ENCODE measurements at regions not wholly inside any gene's neighbourhood (a gene's known extent, or its start where the extent isn't known, plus 50 kb on each side); places are given as distances from the start of the nearest gene placed in this dataset.
"Not testable (repeated sequence)": the region's sequence is repeated elsewhere in the genome, so short reads cannot be mapped to it uniquely, and the experiment has no call there.

- ATAC-seq = no peak
- TF ChIP-seq ZFP30 (CRISPR knock-in tag; IDR thresholded peaks at IDR 0.05) = no peak
- TF ChIP-seq TOX (CRISPR knock-in tag; IDR thresholded peaks at IDR 0.05; ENCODE audit: borderline replicate concordance) = no peak
- no peak for TF ChIP-seq ZNF8 (CRISPR knock-in tag; IDR thresholded peaks at IDR 0.05)
- TF ChIP-seq CREB5 (CRISPR knock-in tag; IDR thresholded peaks at IDR 0.05; ENCODE audit: low read depth) = no peak
- TF ChIP-seq CSDC2 (CRISPR knock-in tag; IDR thresholded peaks at IDR 0.05) = no peak
- no peak for TF ChIP-seq ZFP3 (CRISPR knock-in tag; IDR thresholded peaks at IDR 0.05)
- TF ChIP-seq, protein P1, sequence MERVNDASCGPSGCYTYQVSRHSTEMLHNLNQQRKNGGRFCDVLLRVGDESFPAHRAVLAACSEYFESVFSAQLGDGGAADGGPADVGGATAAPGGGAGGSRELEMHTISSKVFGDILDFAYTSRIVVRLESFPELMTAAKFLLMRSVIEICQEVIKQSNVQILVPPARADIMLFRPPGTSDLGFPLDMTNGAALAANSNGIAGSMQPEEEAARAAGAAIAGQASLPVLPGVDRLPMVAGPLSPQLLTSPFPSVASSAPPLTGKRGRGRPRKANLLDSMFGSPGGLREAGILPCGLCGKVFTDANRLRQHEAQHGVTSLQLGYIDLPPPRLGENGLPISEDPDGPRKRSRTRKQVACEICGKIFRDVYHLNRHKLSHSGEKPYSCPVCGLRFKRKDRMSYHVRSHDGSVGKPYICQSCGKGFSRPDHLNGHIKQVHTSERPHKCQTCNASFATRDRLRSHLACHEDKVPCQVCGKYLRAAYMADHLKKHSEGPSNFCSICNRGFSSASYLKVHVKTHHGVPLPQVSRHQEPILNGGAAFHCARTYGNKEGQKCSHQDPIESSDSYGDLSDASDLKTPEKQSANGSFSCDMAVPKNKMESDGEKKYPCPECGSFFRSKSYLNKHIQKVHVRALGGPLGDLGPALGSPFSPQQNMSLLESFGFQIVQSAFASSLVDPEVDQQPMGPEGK (CRISPR knock-in tag; IDR thresholded peaks at IDR 0.05; ENCODE audit: borderline replicate concordance) = no peak
- no peak for TF ChIP-seq BACH2 (CRISPR knock-in tag; IDR thresholded peaks at IDR 0.05; ENCODE audit: borderline replicate concordance)
- TF ChIP-seq ARNTL (CRISPR knock-in tag; IDR thresholded peaks at IDR 0.05; ENCODE audit: borderline replicate concordance, low read depth) = no peak
- TF ChIP-seq ISL1 (CRISPR knock-in tag; IDR thresholded peaks at IDR 0.05) = no peak
These were observed 221.9 kb upstream of the ALCAM start for GRCh38 chr3:105144837-105145236.

DNA sequence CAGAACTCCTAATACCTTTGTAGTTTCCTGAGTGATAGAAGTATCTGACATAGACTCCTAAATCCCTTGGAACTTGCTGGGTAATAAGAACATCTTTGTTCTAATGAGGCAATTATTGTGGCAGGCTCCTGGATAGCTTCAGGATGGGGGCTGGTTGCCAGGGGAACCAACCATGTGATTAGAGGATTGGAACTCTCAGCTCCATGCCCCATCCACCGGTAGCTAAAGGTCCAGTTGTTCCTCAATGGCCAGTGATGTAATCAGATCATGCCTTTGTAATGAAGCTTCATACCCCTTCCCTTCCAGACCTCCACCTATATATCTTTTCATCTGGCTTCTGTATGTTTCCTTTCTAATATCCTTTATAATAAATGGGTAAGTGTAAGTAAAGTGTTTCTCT, 221.2 kb upstream of the ALCAM start:
- TF ChIP-seq GLIS3 (CRISPR knock-in tag; IDR thresholded peaks at IDR 0.05) (no peak), PPARA (CRISPR knock-in tag; IDR thresholded peaks at IDR 0.05; ENCODE audit: borderline replicate concordance) (no peak), BACH2 (CRISPR knock-in tag; IDR thresholded peaks at IDR 0.05; ENCODE audit: borderline replicate concordance) (no peak), CREB5 (CRISPR knock-in tag; IDR thresholded peaks at IDR 0.05; ENCODE audit: low read depth) (no peak), ESRRG (CRISPR knock-in tag; IDR thresholded peaks at IDR 0.05) (no peak), ZFP30 (CRISPR knock-in tag; IDR thresholded peaks at IDR 0.05) (no peak), ARNTL (CRISPR knock-in tag; IDR thresholded peaks at IDR 0.05; ENCODE audit: borderline replicate concordance, low read depth) (no peak), ISL1 (CRISPR knock-in tag; IDR thresholded peaks at IDR 0.05) (no peak), RARB (CRISPR knock-in tag; IDR thresholded peaks at IDR 0.05) (no peak), ZNF70 (CRISPR knock-in tag; IDR thresholded peaks at IDR 0.05) (no peak), TCF4 (CRISPR knock-in tag; IDR thresholded peaks at IDR 0.05; ENCODE audit: borderline replicate concordance) (no peak), ZFP3 (CRISPR knock-in tag; IDR thresholded peaks at IDR 0.05) (no peak), SNAI2 (CRISPR knock-in tag; IDR thresholded peaks at IDR 0.05) (no peak), ZNF8 (CRISPR knock-in tag; IDR thresholded peaks at IDR 0.05) (no peak), ZNF565 (CRISPR knock-in tag; conservative IDR thresholded peaks at IDR 0.05; ENCODE audit: low read depth) (no peak), ZC3H10 (CRISPR knock-in tag; IDR thresholded peaks at IDR 0.05) (no peak), CSDC2 (CRISPR knock-in tag; IDR thresholded peaks at IDR 0.05) (no peak)
- TF ChIP-seq, protein P2, sequence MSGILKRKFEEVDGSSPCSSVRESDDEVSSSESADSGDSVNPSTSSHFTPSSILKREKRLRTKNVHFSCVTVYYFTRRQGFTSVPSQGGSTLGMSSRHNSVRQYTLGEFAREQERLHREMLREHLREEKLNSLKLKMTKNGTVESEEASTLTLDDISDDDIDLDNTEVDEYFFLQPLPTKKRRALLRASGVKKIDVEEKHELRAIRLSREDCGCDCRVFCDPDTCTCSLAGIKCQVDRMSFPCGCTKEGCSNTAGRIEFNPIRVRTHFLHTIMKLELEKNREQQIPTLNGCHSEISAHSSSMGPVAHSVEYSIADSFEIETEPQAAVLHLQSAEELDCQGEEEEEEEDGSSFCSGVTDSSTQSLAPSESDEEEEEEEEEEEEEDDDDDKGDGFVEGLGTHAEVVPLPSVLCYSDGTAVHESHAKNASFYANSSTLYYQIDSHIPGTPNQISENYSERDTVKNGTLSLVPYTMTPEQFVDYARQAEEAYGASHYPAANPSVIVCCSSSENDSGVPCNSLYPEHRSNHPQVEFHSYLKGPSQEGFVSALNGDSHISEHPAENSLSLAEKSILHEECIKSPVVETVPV (CRISPR knock-in tag; IDR thresholded peaks at IDR 0.05) = no peak
- TF ChIP-seq, protein P3, sequence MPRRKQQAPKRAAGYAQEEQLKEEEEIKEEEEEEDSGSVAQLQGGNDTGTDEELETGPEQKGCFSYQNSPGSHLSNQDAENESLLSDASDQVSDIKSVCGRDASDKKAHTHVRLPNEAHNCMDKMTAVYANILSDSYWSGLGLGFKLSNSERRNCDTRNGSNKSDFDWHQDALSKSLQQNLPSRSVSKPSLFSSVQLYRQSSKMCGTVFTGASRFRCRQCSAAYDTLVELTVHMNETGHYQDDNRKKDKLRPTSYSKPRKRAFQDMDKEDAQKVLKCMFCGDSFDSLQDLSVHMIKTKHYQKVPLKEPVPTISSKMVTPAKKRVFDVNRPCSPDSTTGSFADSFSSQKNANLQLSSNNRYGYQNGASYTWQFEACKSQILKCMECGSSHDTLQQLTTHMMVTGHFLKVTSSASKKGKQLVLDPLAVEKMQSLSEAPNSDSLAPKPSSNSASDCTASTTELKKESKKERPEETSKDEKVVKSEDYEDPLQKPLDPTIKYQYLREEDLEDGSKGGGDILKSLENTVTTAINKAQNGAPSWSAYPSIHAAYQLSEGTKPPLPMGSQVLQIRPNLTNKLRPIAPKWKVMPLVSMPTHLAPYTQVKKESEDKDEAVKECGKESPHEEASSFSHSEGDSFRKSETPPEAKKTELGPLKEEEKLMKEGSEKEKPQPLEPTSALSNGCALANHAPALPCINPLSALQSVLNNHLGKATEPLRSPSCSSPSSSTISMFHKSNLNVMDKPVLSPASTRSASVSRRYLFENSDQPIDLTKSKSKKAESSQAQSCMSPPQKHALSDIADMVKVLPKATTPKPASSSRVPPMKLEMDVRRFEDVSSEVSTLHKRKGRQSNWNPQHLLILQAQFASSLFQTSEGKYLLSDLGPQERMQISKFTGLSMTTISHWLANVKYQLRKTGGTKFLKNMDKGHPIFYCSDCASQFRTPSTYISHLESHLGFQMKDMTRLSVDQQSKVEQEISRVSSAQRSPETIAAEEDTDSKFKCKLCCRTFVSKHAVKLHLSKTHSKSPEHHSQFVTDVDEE (CRISPR knock-in tag; IDR thresholded peaks at IDR 0.05) = no peak
- TF ChIP-seq, protein P4, sequence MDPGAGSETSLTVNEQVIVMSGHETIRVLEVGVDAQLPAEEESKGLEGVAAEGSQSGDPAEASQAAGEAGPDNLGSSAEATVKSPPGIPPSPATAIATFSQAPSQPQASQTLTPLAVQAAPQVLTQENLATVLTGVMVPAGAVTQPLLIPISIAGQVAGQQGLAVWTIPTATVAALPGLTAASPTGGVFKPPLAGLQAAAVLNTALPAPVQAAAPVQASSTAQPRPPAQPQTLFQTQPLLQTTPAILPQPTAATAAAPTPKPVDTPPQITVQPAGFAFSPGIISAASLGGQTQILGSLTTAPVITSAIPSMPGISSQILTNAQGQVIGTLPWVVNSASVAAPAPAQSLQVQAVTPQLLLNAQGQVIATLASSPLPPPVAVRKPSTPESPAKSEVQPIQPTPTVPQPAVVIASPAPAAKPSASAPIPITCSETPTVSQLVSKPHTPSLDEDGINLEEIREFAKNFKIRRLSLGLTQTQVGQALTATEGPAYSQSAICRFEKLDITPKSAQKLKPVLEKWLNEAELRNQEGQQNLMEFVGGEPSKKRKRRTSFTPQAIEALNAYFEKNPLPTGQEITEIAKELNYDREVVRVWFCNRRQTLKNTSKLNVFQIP (CRISPR knock-in tag; IDR thresholded peaks at IDR 0.05; ENCODE audit: borderline replicate concordance, low read depth) = no peak
- no peak for ATAC-seq

DNA sequence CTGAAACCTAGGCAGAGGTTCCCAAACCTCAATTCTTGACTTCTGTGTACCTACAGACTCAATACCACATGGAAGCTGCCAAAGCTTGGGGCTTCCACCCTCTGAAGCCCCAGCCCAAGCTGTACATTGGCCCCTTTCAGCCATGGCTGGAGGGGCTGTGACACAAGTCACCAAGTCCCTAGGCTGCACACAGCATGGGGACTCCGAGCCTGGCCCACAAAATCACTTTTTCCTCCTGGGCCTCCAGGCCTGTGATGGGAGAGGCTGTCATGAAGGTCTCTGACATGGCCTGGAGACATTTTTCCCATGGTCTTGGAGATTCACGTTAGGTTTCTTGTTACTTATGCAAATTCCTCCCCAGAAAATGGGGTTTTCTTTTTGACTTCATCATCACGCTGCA, 217.5 kb upstream of the ALCAM start:
- not testable (repeated sequence) for ATAC-seq
